ENCODE measurements at regions not wholly inside any gene's neighbourhood (a gene's known extent, or its start where the extent isn't known, plus 50 kb on each side); places are given as distances from the start of the nearest gene placed in this dataset.

DNA sequence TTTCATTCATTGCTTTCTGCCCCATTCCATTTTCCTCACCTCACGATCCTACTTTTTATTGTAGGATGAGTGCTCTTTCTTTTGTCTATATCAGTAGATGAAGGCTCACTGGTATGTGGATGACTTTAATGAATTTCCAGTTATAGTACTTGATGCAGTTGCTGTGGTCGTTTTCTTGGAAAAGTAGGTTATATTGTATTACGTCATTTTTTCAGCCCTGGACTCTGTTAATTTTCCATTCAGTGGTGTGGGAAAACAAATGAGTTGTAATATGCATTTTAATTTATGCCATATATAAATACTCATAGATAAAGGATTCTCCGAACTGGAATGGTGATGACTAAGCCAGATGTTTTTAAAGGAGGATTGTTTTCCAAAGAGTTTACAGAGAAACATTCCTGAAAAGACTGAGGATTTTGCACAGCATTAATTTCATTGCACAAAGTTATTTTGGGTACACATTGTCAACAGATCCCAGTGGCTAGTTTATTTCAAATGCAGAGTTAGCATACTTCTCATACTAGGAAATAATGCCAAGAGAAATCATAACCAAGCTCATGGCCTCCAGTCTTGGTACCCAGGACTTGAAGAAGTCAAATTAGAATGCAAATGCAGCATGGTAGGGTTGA, 189.7 kb downstream of the PAX3 start:
- no peak for TF ChIP-seq EZH2 (IDR thresholded peaks at IDR 0.05; ENCODE audit: borderline replicate concordance, low read length)
- no peak for TF ChIP-seq CTCF (IDR thresholded peaks at IDR 0.05; ENCODE audit: low read length)
